HG03095 (cell line): ENCODE measurements at regions not wholly inside any gene's neighbourhood (a gene's known extent, or its start where the extent isn't known, plus 50 kb on each side); places are given as distances from the start of the nearest gene placed in this dataset.

Experiments used
- ATAC-seq: cut with Tn5 transposase; IDR thresholded peaks from one replicate; pipeline ENCODE4 v1.9.1; 2021; ENCODE audit warnings: moderate library complexity; ENCODE audit not compliant: unreplicated experiment

- no peak for ATAC-seq
Observed at GRCh38 chr4:96652821-96653220, 812.9 kb downstream of the PDHA2 start.

- ATAC-seq = no peak
Observed at GRCh38 chr4:96654045-96654444, 814.2 kb downstream of the PDHA2 start.

- no peak for ATAC-seq
Observed at GRCh38 chr4:96670381-96670780, 830.5 kb downstream of the PDHA2 start.

- no peak for ATAC-seq
Observed at GRCh38 chr4:96675416-96675815, 835.5 kb downstream of the PDHA2 start.

DNA sequence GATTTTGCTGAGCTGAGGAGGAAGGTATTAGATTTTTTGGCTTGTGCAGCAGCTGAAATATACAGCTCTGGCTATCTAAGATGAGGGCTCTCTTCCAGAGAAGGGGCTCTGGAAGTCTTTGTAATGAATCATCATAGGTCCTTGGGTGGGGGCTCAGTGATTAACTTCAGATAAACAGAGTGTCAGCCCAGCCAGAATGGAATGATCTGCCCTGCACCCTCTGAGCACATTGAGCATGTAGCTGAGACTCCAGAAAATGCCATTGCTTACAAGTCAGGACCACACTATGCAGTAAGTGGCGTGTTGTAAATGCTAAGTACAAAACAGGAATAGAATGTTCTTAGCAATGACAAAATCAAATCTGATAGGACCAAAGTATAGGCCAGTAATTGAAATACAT lies 836.0 kb downstream of the PDHA2 start:
- ATAC-seq = no peak

DNA sequence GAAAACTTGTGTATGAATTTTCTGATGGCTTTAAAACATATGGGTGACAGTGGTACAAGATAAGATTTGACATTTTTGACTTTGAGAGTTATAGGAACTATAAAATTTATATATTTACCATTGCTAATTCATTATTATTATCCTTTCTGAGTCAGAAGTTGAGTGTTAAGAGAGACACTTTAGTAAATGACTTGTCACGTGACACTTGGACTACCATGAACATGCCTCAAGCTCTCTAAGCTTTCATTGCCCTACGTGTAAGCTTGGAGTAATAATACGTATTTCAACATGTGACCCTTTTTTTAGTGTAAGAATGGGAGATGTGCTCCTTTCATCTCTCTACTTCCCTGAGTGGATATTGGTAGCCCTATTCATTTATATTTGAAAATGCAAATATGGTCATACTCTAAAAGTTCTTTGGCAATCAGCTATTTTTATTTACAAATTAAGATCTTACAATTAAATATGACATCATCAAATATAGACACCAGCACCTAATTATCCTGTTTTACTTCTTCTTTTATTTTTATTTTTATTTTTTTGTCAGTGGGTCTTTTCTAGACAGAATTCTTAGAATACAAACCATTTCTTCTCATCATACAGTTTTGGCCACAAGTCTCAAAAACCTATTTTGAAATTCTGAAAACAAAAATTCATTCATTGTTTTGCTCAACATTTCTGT lies 837.0 kb downstream of the PDHA2 start:
- ATAC-seq = no peak

GRCh38 chr4:96677499-96677898 lies 837.6 kb downstream of the PDHA2 start:
- no peak for ATAC-seq

DNA sequence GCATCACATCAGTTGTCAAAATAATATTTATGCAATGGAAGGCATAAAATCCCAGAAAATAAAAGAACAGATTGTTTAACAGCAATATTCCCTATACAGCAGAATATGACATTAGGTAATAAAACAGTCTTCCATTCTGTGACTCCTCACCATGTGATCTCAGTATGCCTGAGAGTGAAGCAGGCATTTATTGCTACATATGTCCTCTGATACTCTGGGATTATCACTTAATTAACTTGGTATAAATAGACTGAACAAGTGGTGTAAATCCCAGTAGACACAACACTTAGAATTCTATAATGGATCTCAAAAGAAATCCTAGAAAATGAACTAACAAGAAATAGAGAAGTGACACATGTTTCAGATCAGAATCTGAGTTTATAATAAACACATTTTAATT lies 841.3 kb downstream of the PDHA2 start:
- no peak for ATAC-seq

- no peak for ATAC-seq
Observed at GRCh38 chr4:96685691-96686090, 845.8 kb downstream of the PDHA2 start.

DNA sequence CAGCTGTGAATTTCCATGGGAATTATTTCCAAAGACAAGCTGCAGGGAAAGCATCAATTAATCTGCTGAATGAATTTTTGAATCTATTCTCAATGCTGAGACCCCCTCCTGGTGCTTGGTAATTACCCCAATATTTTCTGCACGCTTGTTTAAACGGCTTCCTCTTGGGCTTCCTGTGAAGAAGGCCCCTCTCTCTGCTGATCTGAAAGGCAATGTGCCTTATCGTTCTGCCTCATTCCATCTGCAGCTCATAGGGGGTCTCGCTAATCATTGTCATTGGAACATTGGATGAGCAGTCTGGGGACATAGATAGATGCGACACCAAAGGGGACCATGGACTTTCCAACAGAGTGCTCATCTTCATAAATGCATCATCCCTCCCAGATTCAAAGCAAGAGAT lies 851.6 kb downstream of the PDHA2 start:
- no peak for ATAC-seq

GRCh38 chr4:96698831-96699230 lies 858.9 kb downstream of the PDHA2 start:
- no peak for ATAC-seq

DNA sequence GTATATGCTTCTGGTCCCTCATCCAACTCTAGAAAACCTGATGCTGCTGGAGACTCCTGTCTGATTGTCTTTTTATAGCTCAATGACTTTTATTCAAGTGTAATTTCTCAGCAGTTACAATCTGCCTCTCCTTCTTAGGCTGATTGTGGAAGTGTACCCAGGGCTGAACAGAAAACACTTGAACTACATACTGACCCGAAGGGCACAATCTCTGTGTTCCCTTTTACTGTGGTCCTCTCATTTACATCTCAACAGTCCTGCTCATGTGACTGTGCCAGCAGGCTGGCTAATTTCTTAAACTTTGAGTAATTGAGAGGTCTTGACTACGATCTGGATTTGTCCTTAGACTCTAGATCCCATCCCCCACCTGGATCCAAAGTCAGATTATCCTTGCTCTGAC lies 863.4 kb downstream of the PDHA2 start:
- no peak for ATAC-seq

- ATAC-seq = no peak
Observed at GRCh38 chr4:96708766-96709165, 868.9 kb downstream of the PDHA2 start.

GRCh38 chr4:96713271-96713850 lies 873.5 kb downstream of the PDHA2 start:
- ATAC-seq = no peak

- no peak for ATAC-seq
Observed at GRCh38 chr4:96729641-96730040, 889.7 kb downstream of the PDHA2 start.

GRCh38 chr4:96730432-96730831 lies 890.5 kb downstream of the PDHA2 start:
- ATAC-seq = no peak

- ATAC-seq = no peak
Observed at GRCh38 chr4:96736352-96736889, 896.5 kb downstream of the PDHA2 start.

DNA sequence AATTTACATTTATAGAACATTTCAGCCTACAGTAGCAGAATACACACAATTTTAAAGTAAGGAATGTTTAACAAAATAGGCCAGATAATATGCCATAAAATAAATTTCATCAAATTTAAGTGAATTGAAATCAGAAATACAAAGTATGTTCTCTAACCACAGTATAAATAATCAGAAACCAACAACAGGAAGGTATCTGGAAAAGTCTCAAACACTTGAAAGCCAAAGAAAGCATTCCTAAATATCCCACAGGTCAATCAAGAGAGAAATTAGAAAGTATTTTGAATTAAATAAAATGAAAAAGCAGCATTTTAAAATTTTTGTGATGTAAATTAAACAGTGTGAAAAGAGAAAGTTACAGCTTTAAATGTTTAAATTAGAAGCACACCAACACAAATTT lies 899.2 kb downstream of the PDHA2 start:
- ATAC-seq = no peak

DNA sequence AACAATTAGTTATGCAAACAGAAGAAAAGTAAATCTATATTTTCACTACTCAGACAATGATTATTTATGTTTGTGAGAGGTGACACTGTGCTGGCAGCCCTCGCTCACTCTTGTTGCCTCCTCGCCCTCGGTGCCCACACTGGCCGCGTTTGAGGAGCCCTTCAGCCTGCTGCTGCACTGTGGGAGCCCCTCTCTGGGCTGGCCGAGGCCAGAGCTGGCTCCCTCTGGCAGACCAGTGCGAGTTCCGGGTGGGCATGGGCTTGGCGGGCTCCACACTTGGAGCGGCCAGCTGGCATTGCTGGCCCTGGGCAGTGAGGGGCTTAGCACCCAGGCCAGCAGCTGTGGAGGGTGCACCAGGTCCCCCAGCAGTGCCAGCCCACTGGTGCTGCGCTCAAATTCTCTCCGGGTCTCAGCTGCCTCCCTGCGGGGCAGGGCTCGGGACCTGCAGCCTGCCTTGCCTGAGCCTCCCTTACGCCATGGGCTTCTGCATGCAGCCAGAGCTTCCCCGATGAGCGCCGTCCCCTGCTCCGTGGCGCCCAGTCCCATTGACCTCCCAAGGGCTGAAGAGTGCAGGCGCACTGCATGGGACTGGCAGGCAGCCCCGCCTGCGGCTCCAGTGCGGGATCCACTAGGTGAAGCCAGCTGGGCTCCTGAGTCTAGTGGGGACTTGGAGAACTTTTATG lies 902.6 kb downstream of the PDHA2 start:
- ATAC-seq = no peak

- ATAC-seq = no peak
Observed at GRCh38 chr4:96744676-96745075, 904.8 kb downstream of the PDHA2 start.

DNA sequence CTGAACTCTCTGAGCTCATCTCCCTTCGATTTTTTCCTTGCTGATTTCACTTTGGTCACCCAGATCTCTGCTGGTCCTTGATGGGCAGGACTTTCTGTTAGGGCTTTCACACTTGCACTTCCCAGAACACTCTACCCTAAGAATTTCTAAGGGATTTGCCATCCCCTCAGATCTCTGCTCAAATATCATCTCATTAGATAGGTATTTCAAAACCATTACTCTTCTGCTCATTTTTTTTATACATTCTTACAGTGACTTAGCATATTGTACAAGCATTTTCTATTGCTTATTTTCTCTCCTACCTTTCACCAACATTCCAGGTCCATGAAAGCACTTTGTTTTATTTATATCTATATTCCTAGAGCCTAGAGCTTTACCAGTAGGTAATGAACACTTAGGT lies 913.3 kb downstream of the PDHA2 start:
- no peak for ATAC-seq
